ENCODE measurements at regions not wholly inside any gene's neighbourhood (a gene's known extent, or its start where the extent isn't known, plus 50 kb on each side); places are given as distances from the start of the nearest gene placed in this dataset.

DNA sequence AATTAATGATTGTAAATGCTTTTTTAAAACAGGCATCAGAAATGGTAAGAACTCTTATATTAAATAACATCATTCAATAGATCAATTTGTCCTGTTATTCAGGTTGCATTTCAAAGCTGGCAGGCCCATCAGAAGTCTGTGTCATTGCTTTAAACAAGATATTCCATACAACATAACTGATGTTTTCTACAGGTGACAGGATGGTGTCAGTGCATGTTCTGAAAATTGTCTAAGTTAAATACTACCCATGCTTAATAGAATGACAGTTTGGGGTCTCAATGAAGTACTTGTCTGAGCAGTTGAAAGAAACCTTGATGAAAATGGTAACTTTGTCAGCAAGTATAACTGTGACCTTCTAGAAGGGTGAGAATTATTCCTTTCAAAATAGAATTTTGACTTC lies 263.2 kb downstream of the ISL1 start:
- H3K4me1 ChIP-seq = no peaks in the 10 kb centered on the region
- H3K9me3 ChIP-seq = peaks cover 0 to 4% (median 0%) of the 10 kb centered on the region in 4 donors
- ATAC-seq (ENCODE audit: low FRiP score in 2 of 2) = no peak
- H3K4me3 ChIP-seq = no peak overlapping the region
- TF ChIP-seq POLR2AphosphoS5 (IDR thresholded peaks at IDR 0.05) (no peak), POLR2A (IDR thresholded peaks at IDR 0.05) (no peak)
- TF ChIP-seq, protein P1, sequence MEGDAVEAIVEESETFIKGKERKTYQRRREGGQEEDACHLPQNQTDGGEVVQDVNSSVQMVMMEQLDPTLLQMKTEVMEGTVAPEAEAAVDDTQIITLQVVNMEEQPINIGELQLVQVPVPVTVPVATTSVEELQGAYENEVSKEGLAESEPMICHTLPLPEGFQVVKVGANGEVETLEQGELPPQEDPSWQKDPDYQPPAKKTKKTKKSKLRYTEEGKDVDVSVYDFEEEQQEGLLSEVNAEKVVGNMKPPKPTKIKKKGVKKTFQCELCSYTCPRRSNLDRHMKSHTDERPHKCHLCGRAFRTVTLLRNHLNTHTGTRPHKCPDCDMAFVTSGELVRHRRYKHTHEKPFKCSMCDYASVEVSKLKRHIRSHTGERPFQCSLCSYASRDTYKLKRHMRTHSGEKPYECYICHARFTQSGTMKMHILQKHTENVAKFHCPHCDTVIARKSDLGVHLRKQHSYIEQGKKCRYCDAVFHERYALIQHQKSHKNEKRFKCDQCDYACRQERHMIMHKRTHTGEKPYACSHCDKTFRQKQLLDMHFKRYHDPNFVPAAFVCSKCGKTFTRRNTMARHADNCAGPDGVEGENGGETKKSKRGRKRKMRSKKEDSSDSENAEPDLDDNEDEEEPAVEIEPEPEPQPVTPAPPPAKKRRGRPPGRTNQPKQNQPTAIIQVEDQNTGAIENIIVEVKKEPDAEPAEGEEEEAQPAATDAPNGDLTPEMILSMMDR (IDR thresholded peaks at IDR 0.05) = no peak
- no peaks in the 10 kb centered on the region for H3K36me3 ChIP-seq
- no peak for DNase-seq
- no peak overlapping the region for H3K27ac ChIP-seq
- no peaks in the 10 kb centered on the region for H3K27me3 ChIP-seq

DNA sequence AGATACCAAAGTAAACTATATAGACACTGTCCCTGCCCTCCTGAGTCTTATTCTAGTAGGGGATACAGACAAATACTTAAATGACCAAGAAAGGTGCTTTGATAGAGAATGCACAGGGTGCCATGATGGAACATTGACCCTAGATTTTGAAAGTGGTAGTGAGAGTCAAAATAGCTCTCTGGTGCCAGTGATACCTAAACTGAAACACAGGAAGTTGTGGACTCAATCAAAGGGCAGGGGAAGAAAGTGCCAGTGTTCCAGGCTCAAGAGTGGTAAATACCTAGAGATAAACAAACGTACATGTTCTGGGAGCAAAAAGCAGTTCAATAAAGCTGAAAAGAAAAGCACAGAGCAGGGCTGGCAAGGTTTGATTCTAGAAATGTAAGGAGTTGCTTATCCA lies 267.6 kb downstream of the ISL1 start:
- Histone ChIP-seq H3K4me3 (no peak overlapping the region), H3K36me3 (no peaks in the 10 kb centered on the region), H3K4me1 (no peaks in the 10 kb centered on the region), H3K27me3 (no peaks in the 10 kb centered on the region), H3K9me3 (no peaks in the 10 kb centered on the region), H3K27ac (no peak overlapping the region)
- TF ChIP-seq POLR2AphosphoS5 (IDR thresholded peaks at IDR 0.05) = no peak
- WGBS, 2 donors = 40 to 53% methylated on average over 1 of the region's 1 CpG
- no peak for DNase-seq
- no peak for ATAC-seq (ENCODE audit: low FRiP score in 2 of 2)

DNA sequence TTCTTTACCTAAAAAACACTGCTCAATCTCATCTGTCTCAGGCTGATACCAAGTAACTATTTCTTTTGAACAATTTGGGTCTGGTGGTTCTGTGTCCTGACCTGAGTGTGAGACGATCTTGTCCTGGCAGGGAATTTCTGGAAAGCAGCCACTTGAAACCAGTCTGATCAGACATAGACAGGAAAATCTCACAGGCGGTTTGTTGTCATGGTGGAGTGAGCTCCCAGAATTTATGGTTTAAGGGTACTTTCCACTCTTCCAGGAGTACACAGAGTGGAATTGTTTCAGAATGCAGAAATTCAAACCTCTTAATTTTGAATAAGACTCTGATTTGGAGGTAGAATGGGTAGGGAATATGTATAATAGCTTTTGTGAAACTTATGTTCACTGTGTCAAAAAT lies 268.2 kb downstream of the ISL1 start:
- 51 to 57% methylated on average over 2 of the region's 2 CpGs for WGBS, 2 donors
- Histone ChIP-seq H3K27me3 (no peaks in the 10 kb centered on the region), H3K9me3 (no peaks in the 10 kb centered on the region), H3K4me1 (no peaks in the 10 kb centered on the region), H3K27ac (no peak overlapping the region), H3K36me3 (no peaks in the 10 kb centered on the region), H3K4me3 (no peak overlapping the region)
- ATAC-seq (ENCODE audit: low FRiP score in 2 of 2) (no peak), DNase-seq (no peak)
- TF ChIP-seq POLR2A (IDR thresholded peaks at IDR 0.05) (no peak), EP300 (IDR thresholded peaks at IDR 0.05) (no peak), POLR2AphosphoS5 (IDR thresholded peaks at IDR 0.05) (no peak)
- TF ChIP-seq, protein P1 (IDR thresholded peaks at IDR 0.05) = no peak

DNA sequence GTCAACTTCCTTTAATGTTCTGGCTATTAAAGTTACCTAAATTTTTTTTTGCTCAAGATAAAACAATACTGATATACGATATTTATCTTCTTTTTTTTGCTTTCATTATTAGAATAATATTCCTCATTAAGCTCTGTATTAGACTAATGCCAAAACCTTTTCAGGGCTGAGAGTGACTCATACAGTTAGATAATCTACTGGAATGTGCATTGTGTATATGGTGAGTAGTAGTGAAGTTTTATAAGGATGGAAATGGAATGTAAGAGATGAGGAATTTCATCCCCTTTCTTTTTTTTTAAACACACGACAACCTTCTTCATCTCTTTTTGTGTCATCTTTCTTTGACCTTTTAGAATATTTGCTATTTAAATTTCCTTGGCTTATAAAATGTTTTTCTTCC lies 268.6 kb downstream of the ISL1 start:
- Histone ChIP-seq H3K4me3 (no peak overlapping the region), H3K27me3 (no peaks in the 10 kb centered on the region), H3K4me1 (no peaks in the 10 kb centered on the region), H3K36me3 (no peaks in the 10 kb centered on the region), H3K27ac (no peak overlapping the region), H3K9me3 (no peaks in the 10 kb centered on the region)
- 74 to 79% methylated on average over 2 of the region's 2 CpGs for WGBS, 2 donors
- DNase-seq (no peak), ATAC-seq (ENCODE audit: low FRiP score in 2 of 2) (no peak)
- TF ChIP-seq POLR2AphosphoS5 (IDR thresholded peaks at IDR 0.05) (no peak), POLR2A (IDR thresholded peaks at IDR 0.05) (no peak), EP300 (IDR thresholded peaks at IDR 0.05) (no peak)
- TF ChIP-seq, protein P1 (IDR thresholded peaks at IDR 0.05) = no peak

DNA sequence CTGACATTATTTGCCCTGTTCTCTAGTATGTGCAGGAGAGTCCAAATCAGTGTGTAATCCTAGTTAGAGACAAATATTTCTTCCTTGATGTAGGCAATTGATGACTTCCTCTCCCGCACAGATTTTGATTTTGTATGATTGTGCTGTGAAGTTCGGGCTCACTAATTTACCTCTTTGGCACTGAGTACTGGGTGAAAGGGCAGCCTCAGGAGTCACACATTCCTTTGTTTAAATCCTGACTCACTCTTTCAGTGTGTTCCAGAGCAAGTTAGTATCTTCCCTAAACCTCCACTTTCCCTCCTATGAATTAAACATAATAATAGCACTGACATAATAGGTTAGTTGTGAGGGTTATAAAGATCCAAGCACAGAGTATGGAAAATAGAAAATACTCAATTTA lies 269.7 kb downstream of the ISL1 start:
- H3K4me1 ChIP-seq = no peaks in the 10 kb centered on the region
- H3K9me3 ChIP-seq = no peaks in the 10 kb centered on the region
- no peaks in the 10 kb centered on the region for H3K36me3 ChIP-seq
- H3K27ac ChIP-seq = no peak overlapping the region
- no peaks in the 10 kb centered on the region for H3K27me3 ChIP-seq
- no peak for DNase-seq
- 68 to 74% methylated on average over 2 of the region's 2 CpGs for WGBS, 2 donors
- TF ChIP-seq POLR2A (IDR thresholded peaks at IDR 0.05) (no peak), POLR2AphosphoS5 (IDR thresholded peaks at IDR 0.05) (no peak), EP300 (IDR thresholded peaks at IDR 0.05) (no peak)
- TF ChIP-seq, protein P1 (IDR thresholded peaks at IDR 0.05) = no peak
- H3K4me3 ChIP-seq = no peak overlapping the region
- no peak for ATAC-seq (ENCODE audit: low FRiP score in 2 of 2)

Data from upper lobe of left lung (tissue), 6 donors.